Hepatocyte (in vitro differentiated cells): ENCODE measurements at regions not wholly inside any gene's neighbourhood (a gene's known extent, or its start where the extent isn't known, plus 50 kb on each side); places are given as distances from the start of the nearest gene placed in this dataset.

ENCODE experiments used
- DNase-seq: peaks from one replicate; pipeline ENCODE4 v3.0.0-alpha.2; 2016; ENCODE audit warnings: low spot score
- H2AFZ ChIP-seq: fragments of 200-600 bp; sonication (generic); 2 replicates; pipeline ENCODE4 v1.6.0; 2016; ENCODE audit warnings: antibody characterized with exemption, mild to moderate bottlenecking
- H3K27ac ChIP-seq: fragments of 200-600 bp; sonication (generic); 2 replicates; pipeline ENCODE4 v1.5.1; 2016; ENCODE audit warnings: mild to moderate bottlenecking
- H3K27me3 ChIP-seq: fragments of 200-600 bp; sonication (generic); 2 replicates; pipeline ENCODE4 v1.6.1; 2016
- H3K36me3 ChIP-seq: fragments of 200-600 bp; sonication (generic); replicated peaks from 2 replicates; pipeline ENCODE4 v1.5.1; 2016; ENCODE audit warnings: low read depth; ENCODE audit not compliant: insufficient read depth
- H3K4me1 ChIP-seq: fragments of 200-600 bp; sonication (generic); 2 replicates; pipeline ENCODE4 v1.5.1; 2016; ENCODE audit warnings: mild to moderate bottlenecking, moderate library complexity; ENCODE audit not compliant: insufficient read depth
- H3K4me2 ChIP-seq: fragments of 200-600 bp; sonication (generic); 2 replicates; pipeline ENCODE4 v1.6.0; 2016
- H3K4me3 ChIP-seq: fragments of 200-600 bp; sonication (generic); 2 replicates; pipeline ENCODE4 v1.5.1; 2016; ENCODE audit warnings: mild to moderate bottlenecking
- H3K79me2 ChIP-seq: fragments of 200-600 bp; sonication (generic); 2 replicates; pipeline ENCODE4 v1.6.0; 2017; ENCODE audit warnings: mild to moderate bottlenecking
- H3K9me2 ChIP-seq: fragments of 200-600 bp; sonication (generic); replicated peaks from 2 replicates; pipeline ENCODE4 v1.6.0; 2017; ENCODE audit warnings: mild to moderate bottlenecking; ENCODE audit not compliant: insufficient read depth
- H3K9me3 ChIP-seq: fragments of 200-600 bp; sonication (generic); 2 replicates; pipeline ENCODE4 v1.5.1; 2016; ENCODE audit warnings: low read depth, mild to moderate bottlenecking
- H4K20me1 ChIP-seq: fragments of 200-600 bp; sonication (generic); 2 replicates; pipeline ENCODE4 v1.6.0; 2016; ENCODE audit warnings: mild to moderate bottlenecking; ENCODE audit not compliant: insufficient read depth, poor library complexity, severe bottlenecking
- EZH2 ChIP-seq: fragments of 200-600 bp; sonication (generic); IDR thresholded peaks from 2 replicates; pipeline ENCODE4 v1.6.1; 2016; ENCODE audit warnings: antibody characterized with exemption, mild to moderate bottlenecking, borderline replicate concordance
- EZH2phosphoT487 ChIP-seq: fragments of 200-600 bp; sonication (generic); IDR thresholded peaks from one replicate; pipeline ENCODE4 v1.6.1; 2018; ENCODE audit warnings: antibody characterized with exemption, mild to moderate bottlenecking, low read depth, moderate library complexity; ENCODE audit not compliant: unreplicated experiment, severe bottlenecking
- WGBS: methylation state at CpG from one replicate; pipeline ENCODE4 v1.1.6; 2016; ENCODE audit warnings: low lambda C conversion rate; ENCODE audit errors: missing lambda C conversion rate; 5-methylcytosine and 5-hydroxymethylcytosine counted together
- TF ChIP-seq, protein P1 (sequence below): fragments of 200-600 bp; sonication (generic); IDR thresholded peaks from 2 replicates; pipeline ENCODE4 v1.5.1; 2016; ENCODE audit warnings: antibody characterized with exemption, mild to moderate bottlenecking; ENCODE audit not compliant: poor library complexity

- Histone ChIP-seq H3K27me3 (no peaks in the 10 kb centered on the region), H3K4me2 (no peak overlapping the region), H3K9me3 (no peaks in the 10 kb centered on the region), H3K4me3 (no peak overlapping the region), H3K4me1 (no peaks in the 10 kb centered on the region), H3K36me3 (no peaks in the 10 kb centered on the region), H3K9me2 (no peaks in the 10 kb centered on the region), H4K20me1 (no peaks in the 10 kb centered on the region), H2AFZ (no peak overlapping the region), H3K79me2 (no peaks in the 10 kb centered on the region), H3K27ac (no peak overlapping the region)
- TF ChIP-seq EZH2 (no peak), EZH2phosphoT487 (no peak)
- TF ChIP-seq, protein P1, sequence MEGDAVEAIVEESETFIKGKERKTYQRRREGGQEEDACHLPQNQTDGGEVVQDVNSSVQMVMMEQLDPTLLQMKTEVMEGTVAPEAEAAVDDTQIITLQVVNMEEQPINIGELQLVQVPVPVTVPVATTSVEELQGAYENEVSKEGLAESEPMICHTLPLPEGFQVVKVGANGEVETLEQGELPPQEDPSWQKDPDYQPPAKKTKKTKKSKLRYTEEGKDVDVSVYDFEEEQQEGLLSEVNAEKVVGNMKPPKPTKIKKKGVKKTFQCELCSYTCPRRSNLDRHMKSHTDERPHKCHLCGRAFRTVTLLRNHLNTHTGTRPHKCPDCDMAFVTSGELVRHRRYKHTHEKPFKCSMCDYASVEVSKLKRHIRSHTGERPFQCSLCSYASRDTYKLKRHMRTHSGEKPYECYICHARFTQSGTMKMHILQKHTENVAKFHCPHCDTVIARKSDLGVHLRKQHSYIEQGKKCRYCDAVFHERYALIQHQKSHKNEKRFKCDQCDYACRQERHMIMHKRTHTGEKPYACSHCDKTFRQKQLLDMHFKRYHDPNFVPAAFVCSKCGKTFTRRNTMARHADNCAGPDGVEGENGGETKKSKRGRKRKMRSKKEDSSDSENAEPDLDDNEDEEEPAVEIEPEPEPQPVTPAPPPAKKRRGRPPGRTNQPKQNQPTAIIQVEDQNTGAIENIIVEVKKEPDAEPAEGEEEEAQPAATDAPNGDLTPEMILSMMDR, result no peak
- 83% methylated on average over 6 of the region's 6 CpGs for WGBS
- no peak for DNase-seq
Measured at GRCh38 chr9:12934545-12935272, 159.9 kb downstream of the LURAP1L start.

GRCh38 chr9:12935714-12936113 is 160.9 kb downstream of the LURAP1L start:
- Histone ChIP-seq H3K9me2 (no peaks in the 10 kb centered on the region), H2AFZ (no peak overlapping the region), H4K20me1 (no peaks in the 10 kb centered on the region), H3K79me2 (no peaks in the 10 kb centered on the region), H3K4me3 (no peak overlapping the region), H3K36me3 (no peaks in the 10 kb centered on the region), H3K9me3 (no peaks in the 10 kb centered on the region), H3K4me2 (no peak overlapping the region), H3K27ac (no peak overlapping the region), H3K4me1 (no peaks in the 10 kb centered on the region), H3K27me3 (no peaks in the 10 kb centered on the region)
- TF ChIP-seq, protein P1, result no peak
- DNase-seq, result no peak
- 78% methylated on average over 2 of the region's 2 CpGs for WGBS

DNA sequence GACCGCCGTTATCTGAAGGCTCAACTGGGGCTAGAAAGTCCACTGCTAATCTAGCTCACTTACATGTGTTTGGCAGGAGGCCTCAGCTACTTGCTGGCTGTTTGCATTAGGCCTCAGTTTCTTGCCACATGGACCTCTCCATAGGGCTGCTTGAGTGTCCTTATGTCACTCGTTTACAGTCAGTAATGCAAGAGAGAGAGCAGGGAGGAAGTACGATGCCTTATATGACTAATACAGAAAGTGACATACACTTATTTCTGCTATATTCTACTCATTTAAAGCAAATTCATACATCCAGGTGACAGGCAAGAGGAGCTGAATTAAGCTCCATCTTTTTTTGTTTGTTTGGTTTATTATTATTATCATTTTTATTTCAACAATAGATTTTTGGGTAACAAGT is 179.6 kb downstream of the LURAP1L start:
- Histone ChIP-seq H2AFZ (no peak overlapping the region), H3K4me3 (no peak overlapping the region), H3K79me2 (no peaks in the 10 kb centered on the region), H4K20me1 (no peaks in the 10 kb centered on the region), H3K27me3 (no peaks in the 10 kb centered on the region), H3K4me2 (no peak overlapping the region), H3K36me3 (no peaks in the 10 kb centered on the region), H3K4me1 (peaks cover 4% of the 10 kb centered on the region), H3K9me3 (no peaks in the 10 kb centered on the region), H3K9me2 (no peaks in the 10 kb centered on the region), H3K27ac (no peak overlapping the region)
- 96% methylated on average over 4 of the region's 4 CpGs for WGBS
- TF ChIP-seq, protein P1, result no peak
- TF ChIP-seq EZH2phosphoT487, result no peak
- TF ChIP-seq EZH2, result no peak
- DNase-seq, result no peak
